Neural cell (in vitro differentiated cells): ENCODE measurements at regions not wholly inside any gene's neighbourhood (a gene's known extent, or its start where the extent isn't known, plus 50 kb on each side); places are given as distances from the start of the nearest gene placed in this dataset.

Source experiments
- H2AFZ ChIP-seq: fragments of 200-600, 300-800 bp; sonication (generic), shearing (Covaris generic); 2 replicates; pipeline ENCODE4 v1.6.0; 2014; ENCODE audit warnings: low read depth, mild to moderate bottlenecking, antibody characterized with exemption, low read length, moderate library complexity
- H3F3A ChIP-seq: fragments of 200-600 bp; shearing (Covaris generic); 2 replicates; pipeline ENCODE4 v1.6.1; 2016; ENCODE audit warnings: mild to moderate bottlenecking, moderate library complexity, mixed read lengths, antibody characterized with exemption, low read length; ENCODE audit not compliant: insufficient read depth, poor library complexity, severe bottlenecking
- H3K27ac ChIP-seq: fragments of 200-600, 300-800 bp; sonication (generic), shearing (Covaris generic); 2 replicates; pipeline ENCODE4 v1.5.1; 2014; ENCODE audit warnings: mild to moderate bottlenecking, low read length, moderate library complexity
- H3K27me3 ChIP-seq: fragments of 300-800, 200-600 bp; sonication (generic), shearing (Covaris generic); 2 replicates; pipeline ENCODE4 v1.6.0; 2014; ENCODE audit warnings: mild to moderate bottlenecking, low read depth, low read length, moderate library complexity; ENCODE audit not compliant: insufficient read depth
- H3K36me3 ChIP-seq: fragments of 300-800, 200-600 bp; sonication (generic), shearing (Covaris generic); 2 replicates; pipeline ENCODE4 v1.5.1; 2014; ENCODE audit warnings: mild to moderate bottlenecking, antibody characterized with exemption, low read length, moderate library complexity; ENCODE audit not compliant: insufficient read depth
- H3K4me2 ChIP-seq: fragments of 300-800, 200-600 bp; sonication (generic), shearing (Covaris generic); 2 replicates; pipeline ENCODE4 v1.6.0; 2014; ENCODE audit warnings: mild to moderate bottlenecking, low read length
- H3K4me3 ChIP-seq: fragments of 300-800, 200-600 bp; sonication (generic), shearing (Covaris generic); 2 replicates; pipeline ENCODE4 v1.5.1; 2014; ENCODE audit warnings: mild to moderate bottlenecking, low read length, moderate library complexity
- H3K79me2 ChIP-seq: fragments of 200-600 bp; shearing (Covaris generic); replicated peaks from 2 replicates; pipeline ENCODE4 v1.6.0; 2014; ENCODE audit warnings: mild to moderate bottlenecking, low read length, moderate library complexity; ENCODE audit not compliant: insufficient read depth
- H3K9ac ChIP-seq: fragments of 300-800, 200-600 bp; sonication (generic), shearing (Covaris generic); 2 replicates; pipeline ENCODE4 v1.6.1; 2016; ENCODE audit warnings: mild to moderate bottlenecking, low read length, mixed read lengths
- H3K9me2 ChIP-seq: fragments of 200-600 bp; shearing (Covaris generic); 2 replicates; pipeline ENCODE4 v1.6.1; 2016; ENCODE audit warnings: mild to moderate bottlenecking, low read length, mixed read lengths; ENCODE audit not compliant: insufficient read depth
- H3K9me3 ChIP-seq: fragments of 200-600, 300-800 bp; sonication (generic), shearing (Covaris generic); 2 replicates; pipeline ENCODE4 v1.6.1; 2016; ENCODE audit warnings: mild to moderate bottlenecking, mixed run types, low read length, moderate library complexity, mixed read lengths
- H4K20me1 ChIP-seq: fragments of 200-600 bp; shearing (Covaris generic); 2 replicates; pipeline ENCODE4 v1.6.1; 2016; ENCODE audit warnings: mild to moderate bottlenecking, mixed run types; ENCODE audit not compliant: insufficient read depth
- CTCF ChIP-seq: fragments of 450-650 bp; IDR thresholded peaks from 2 replicates; pipeline ENCODE4 v1.5.1; 2014; ENCODE audit warnings: antibody characterized with exemption, mild to moderate bottlenecking, moderate library complexity; ENCODE audit not compliant: poor library complexity, severe bottlenecking
- EP300 ChIP-seq: fragments of 450-650 bp; conservative IDR thresholded peaks from 2 replicates; pipeline ENCODE4 v1.6.1; 2014; ENCODE audit warnings: antibody characterized with exemption, mild to moderate bottlenecking, moderate library complexity; ENCODE audit not compliant: poor library complexity, severe bottlenecking
- EZH2 ChIP-seq: fragments of 200-600, 300-800 bp; shearing (Covaris generic), sonication (generic); IDR thresholded peaks from 2 replicates; pipeline ENCODE4 v1.6.1; 2014; ENCODE audit warnings: antibody characterized with exemption, low read length, borderline replicate concordance, mild to moderate bottlenecking; ENCODE audit not compliant: insufficient read depth, poor library complexity, severe bottlenecking
- MXI1 ChIP-seq: fragments of 450-650 bp; conservative IDR thresholded peaks from 2 replicates; pipeline ENCODE4 v1.6.1; 2014; ENCODE audit warnings: antibody characterized with exemption, mild to moderate bottlenecking; ENCODE audit not compliant: poor library complexity, severe bottlenecking
- POLR2AphosphoS5 ChIP-seq: IDR thresholded peaks from 2 replicates; pipeline ENCODE4 v1.6.1; 2012
- RAD21 ChIP-seq: fragments of 450-650 bp; conservative IDR thresholded peaks from 2 replicates; pipeline ENCODE4 v1.6.1; 2014; ENCODE audit warnings: antibody characterized with exemption, mild to moderate bottlenecking, moderate library complexity
- REST ChIP-seq: IDR thresholded peaks from 2 replicates; pipeline ENCODE4 v1.6.1; 2012; ENCODE audit warnings: borderline replicate concordance
- SMC3 ChIP-seq: fragments of 450-650 bp; conservative IDR thresholded peaks from 2 replicates; pipeline ENCODE4 v1.6.1; 2014; ENCODE audit warnings: antibody characterized with exemption, mild to moderate bottlenecking, moderate library complexity; ENCODE audit not compliant: poor library complexity
- TAF1 ChIP-seq: IDR thresholded peaks from 2 replicates; pipeline ENCODE4 v1.6.1; 2012; ENCODE audit warnings: low read depth

- TF ChIP-seq EP300 (no peak), SMC3 (no peak), POLR2AphosphoS5 (no peak), EZH2 (no peak), REST (no peak), CTCF (no peak), RAD21 (no peak), TAF1 (no peak), MXI1 (no peak)
- Histone ChIP-seq H2AFZ (no peak overlapping the region), H3K27ac (no peak overlapping the region)
Measured at GRCh38 chr3:81997390-81997789, 235.9 kb upstream of the GBE1 start.

GRCh38 chr3:81995329-81995728 is 233.9 kb upstream of the GBE1 start:
- H2AFZ ChIP-seq, result no peak overlapping the region
- H3K9ac ChIP-seq, result no peak overlapping the region
- H3K36me3 ChIP-seq, result no peaks in the 10 kb centered on the region
- no peaks in the 10 kb centered on the region for H4K20me1 ChIP-seq
- no peak overlapping the region for H3K4me2 ChIP-seq
- no peaks in the 10 kb centered on the region for H3K9me2 ChIP-seq
- H3K4me3 ChIP-seq, result no peak overlapping the region
- H3K79me2 ChIP-seq, result no peaks in the 10 kb centered on the region
- H3K27ac ChIP-seq, result no peak overlapping the region
- no peaks in the 10 kb centered on the region for H3K27me3 ChIP-seq
- no peak for TF ChIP-seq EP300
- no peak for TF ChIP-seq REST
- no peak for TF ChIP-seq EZH2
- no peak for TF ChIP-seq MXI1
- no peak for TF ChIP-seq TAF1
- peak; percentile 22 for TF ChIP-seq CTCF
- H3K9me3 ChIP-seq, result peaks cover 3% of the 10 kb centered on the region
- no peaks in the 10 kb centered on the region for H3F3A ChIP-seq

More at GRCh38 chr3:81997390-81997789, 235.9 kb upstream of the GBE1 start:
- H3K36me3 ChIP-seq, result no peaks in the 10 kb centered on the region
- no peaks in the 10 kb centered on the region for H3K79me2 ChIP-seq
- H4K20me1 ChIP-seq, result no peaks in the 10 kb centered on the region
- H3K27me3 ChIP-seq, result no peaks in the 10 kb centered on the region
- H3K9ac ChIP-seq, result no peak overlapping the region
- H3K4me2 ChIP-seq, result no peak overlapping the region
- no peaks in the 10 kb centered on the region for H3K9me2 ChIP-seq
- H3F3A ChIP-seq, result no peaks in the 10 kb centered on the region
- peaks cover 3% of the 10 kb centered on the region for H3K9me3 ChIP-seq
- H3K4me3 ChIP-seq, result no peak overlapping the region
